Endothelial cell of umbilical vein (primary cell): ENCODE measurements at regions not wholly inside any gene's neighbourhood (a gene's known extent, or its start where the extent isn't known, plus 50 kb on each side); places are given as distances from the start of the nearest gene placed in this dataset.
"Not testable (repeated sequence)": the region's sequence is repeated elsewhere in the genome, so short reads cannot be mapped to it uniquely, and the experiment has no call there.

Experiments
- BruUV-seq: library from RNA; stranded (reverse); fragments of 400-500 nt; replicated peaks from 2 replicates; lab custom pipeline; 2021; lab: Mats Ljungman, UMichigan
- CTCF ChIA-PET: fragments of 300-600, 350-600 bp; sonication (Branson Sonifier 250); formaldehyde crosslinking; loops from one replicate; lab custom pipeline; 2021; ENCODE audit warnings: antibody characterized with exemption, inconsistent platforms; lab: Charles Lee
- POLR2A ChIA-PET: fragments of 300-600, 350-600 bp; sonication (Branson Sonifier 250); formaldehyde crosslinking; loops from one replicate; lab custom pipeline; 2021; ENCODE audit warnings: antibody characterized with exemption, inconsistent platforms; lab: Charles Lee
- DNase-seq: peaks from one replicate; pipeline ENCODE4 v3.0.0-alpha.2; 2011; ENCODE audit warnings: low read depth, low spot score
- FAIRE-seq: peaks from 2 replicates; lab custom pipeline; 2011; peaks lifted over from hg19 to GRCh38; lab: Jason Lieb, UNC
- H2AFZ ChIP-seq: 2 replicates; pipeline ENCODE4 v1.6.0; 2012; ENCODE audit warnings: low read depth, low read length, control low read depth, inconsistent platforms
- H3K27ac ChIP-seq: 2 replicates; pipeline ENCODE4 v1.5.1; 2011; ENCODE audit warnings: low read depth, mild to moderate bottlenecking, control low read depth, low read length, moderate library complexity; ENCODE audit not compliant: insufficient read depth
- H3K27me3 ChIP-seq, 2 experiments: 2 replicates each; pipeline versions ENCODE4 v1.6.0 to v1.6.1; 2011; ENCODE audit warnings: low read length in 2 of 2, mixed read lengths in 1 of 2; ENCODE audit not compliant: control insufficient read depth in 2 of 2, insufficient read depth in 2 of 2
- H3K36me3 ChIP-seq, 2 experiments: 2 replicates in 1 of 2; 3 replicates in 1 of 2; pipeline ENCODE4 v1.5.1; 2011; ENCODE audit warnings: low read length in 2 of 2, mild to moderate bottlenecking in 1 of 2, moderate library complexity in 1 of 2; ENCODE audit not compliant: control insufficient read depth in 2 of 2, insufficient read depth in 2 of 2; ENCODE audit errors: extremely low read depth in 1 of 2
- H3K4me1 ChIP-seq: 3 replicates; pipeline ENCODE4 v1.5.1; 2011; ENCODE audit warnings: mild to moderate bottlenecking, low read length; ENCODE audit not compliant: control insufficient read depth, insufficient read depth; ENCODE audit errors: extremely low read depth
- H3K4me2 ChIP-seq: 2 replicates; pipeline ENCODE4 v1.6.1; 2011; ENCODE audit warnings: low read length, control low read depth, mixed read lengths; ENCODE audit not compliant: insufficient read depth
- H3K4me3 ChIP-seq, 3 experiments: fragments of 200-600 bp in 1 of 3; sonication (generic), shearing (Covaris generic) in 1 of 3; replicated peaks in 1 of 3; 2 replicates each; pipeline ENCODE4 v1.5.1; 2011 to 2016; ENCODE audit warnings: control low read depth in 3 of 3, low read length in 3 of 3, mild to moderate bottlenecking in 2 of 3, inconsistent platforms in 1 of 3, low read depth in 1 of 3, moderate library complexity in 1 of 3; ENCODE audit not compliant: insufficient read depth in 1 of 3
- H3K79me2 ChIP-seq: 2 replicates; pipeline ENCODE4 v1.6.0; 2012; ENCODE audit warnings: low read length, inconsistent platforms; ENCODE audit not compliant: control insufficient read depth, insufficient read depth
- H3K9ac ChIP-seq: replicated peaks from 2 replicates; pipeline ENCODE3; 2011; ENCODE audit warnings: low read length, control low read depth; ENCODE audit not compliant: insufficient read depth; ENCODE audit errors: extremely low read depth
- H3K9me1 ChIP-seq: replicated peaks from 3 replicates; pipeline ENCODE4 v1.6.0; 2011; ENCODE audit warnings: mild to moderate bottlenecking, low read length; ENCODE audit not compliant: control insufficient read depth, insufficient read depth; ENCODE audit errors: extremely low read depth
- H3K9me3 ChIP-seq: replicated peaks from 2 replicates; pipeline ENCODE4 v1.5.1; 2012; ENCODE audit warnings: low read length, inconsistent platforms; ENCODE audit not compliant: control insufficient read depth, insufficient read depth
- H4K20me1 ChIP-seq: replicated peaks from 2 replicates; pipeline ENCODE3; 2011; ENCODE audit warnings: mild to moderate bottlenecking, low read length; ENCODE audit not compliant: control insufficient read depth, insufficient read depth; ENCODE audit errors: extremely low read depth
- EZH2 ChIP-seq: IDR thresholded peaks from 2 replicates; pipeline ENCODE4 v1.6.1; 2012; ENCODE audit warnings: borderline replicate concordance, low read depth, mild to moderate bottlenecking, moderate library complexity, low read length, inconsistent platforms; ENCODE audit not compliant: severe bottlenecking
- FOS ChIP-seq: IDR thresholded peaks from 2 replicates; pipeline ENCODE4 v1.6.1; 2011; ENCODE audit warnings: mild to moderate bottlenecking, low read length, moderate library complexity, borderline replicate concordance; ENCODE audit not compliant: insufficient read depth
- GATA2 ChIP-seq: IDR thresholded peaks from 2 replicates; pipeline ENCODE4 v1.7.0; 2011; ENCODE audit warnings: low read depth, mild to moderate bottlenecking, moderate library complexity, mixed read lengths, low read length; ENCODE audit not compliant: insufficient read length, insufficient read depth
- JUN ChIP-seq: IDR thresholded peaks from 2 replicates; pipeline ENCODE4 v1.6.1; 2011; ENCODE audit warnings: borderline replicate concordance, low read depth; ENCODE audit not compliant: insufficient read length, insufficient read depth
- POLR2A ChIP-seq: IDR thresholded peaks from 2 replicates; pipeline ENCODE4 v1.6.1; 2012; ENCODE audit warnings: low read depth, mild to moderate bottlenecking, control low read depth, low read length
- POLR2AphosphoS5 ChIP-seq: IDR thresholded peaks from 2 replicates; pipeline ENCODE4 v1.6.1; 2012; ENCODE audit warnings: low read depth, mild to moderate bottlenecking, control low read depth, low read length, moderate library complexity; ENCODE audit not compliant: insufficient read depth
- dilution Hi-C: fragments of 300-500 bp; cut with MboI; formaldehyde crosslinking; loops from one replicate; pipeline ENCODE4 v1.15.0; 2019; ENCODE audit warnings: low sequenced_read_pairs; ENCODE audit not compliant: extremely low pct_ligation_motif_present
- intact Hi-C: fragments of 100-400 bp; cut with micrococcal nuclease; formaldehyde crosslinking; loops from one replicate; pipeline ENCODE4 v1.10.0; 2022
- TF ChIP-seq, protein P1 (sequence below): IDR thresholded peaks from 2 replicates; pipeline ENCODE4 v1.6.1; 2011; ENCODE audit not compliant: insufficient read depth, insufficient read length
- TF ChIP-seq, protein P2 (sequence below), 2 donors: IDR thresholded peaks; 1 replicate in 1 of 2; 2 replicates in 1 of 2; pipeline ENCODE4 v1.5.1; 2011; ENCODE audit warnings: low read length in 2 of 2, mild to moderate bottlenecking in 2 of 2, moderate library complexity in 2 of 2, control low read depth in 1 of 2, inconsistent platforms in 1 of 2, low read depth in 1 of 2; ENCODE audit not compliant: insufficient read depth in 1 of 2; ENCODE audit errors: extremely low read depth in 1 of 2

DNA sequence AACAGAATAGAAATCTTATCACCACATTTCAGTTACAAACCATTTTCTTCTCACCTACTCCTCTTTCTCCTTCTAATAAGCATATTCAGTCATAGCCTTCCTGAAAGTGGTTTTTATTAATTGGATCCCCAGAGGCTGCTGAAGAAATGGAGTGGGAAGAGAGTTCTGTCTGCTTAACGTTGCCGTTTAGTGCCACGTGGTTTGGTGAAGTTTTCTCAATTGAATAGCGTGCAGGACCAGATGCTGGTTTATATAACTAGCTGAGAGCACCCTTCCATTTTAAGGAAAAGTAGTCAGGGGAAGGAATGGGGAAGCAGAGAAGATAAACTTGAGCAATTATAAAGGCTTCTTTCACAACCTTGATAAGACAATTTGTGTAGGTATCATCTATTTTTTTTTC is 318.7 kb downstream of the PTH2R start:
- H3K9me3 ChIP-seq: peaks cover 5% of the 10 kb centered on the region
- FAIRE-seq (no peak), DNase-seq (no peak)
- H3K27me3 ChIP-seq: no peaks in the 10 kb centered on the region
- H3K4me1 ChIP-seq: no peaks in the 10 kb centered on the region
- no peak overlapping the region for H3K4me3 ChIP-seq
- no peaks in the 10 kb centered on the region for H3K79me2 ChIP-seq
- CTCF ChIA-PET: no interaction called here
- no peak overlapping the region for H2AFZ ChIP-seq
- H3K9me1 ChIP-seq: no peaks in the 10 kb centered on the region
- no peak overlapping the region for H3K9ac ChIP-seq
- TF ChIP-seq JUN (no peak), POLR2A (no peak)
- dilution Hi-C loops (no loop called here), intact Hi-C loops (no loop called here)
- H4K20me1 ChIP-seq: no peaks in the 10 kb centered on the region
- H3K36me3 ChIP-seq: no peaks in the 10 kb centered on the region
- no peak overlapping the region for H3K4me2 ChIP-seq
- H3K27ac ChIP-seq: no peak overlapping the region
- POLR2A ChIA-PET: no interaction called here
- BruUV-seq: no TSS peak

DNA sequence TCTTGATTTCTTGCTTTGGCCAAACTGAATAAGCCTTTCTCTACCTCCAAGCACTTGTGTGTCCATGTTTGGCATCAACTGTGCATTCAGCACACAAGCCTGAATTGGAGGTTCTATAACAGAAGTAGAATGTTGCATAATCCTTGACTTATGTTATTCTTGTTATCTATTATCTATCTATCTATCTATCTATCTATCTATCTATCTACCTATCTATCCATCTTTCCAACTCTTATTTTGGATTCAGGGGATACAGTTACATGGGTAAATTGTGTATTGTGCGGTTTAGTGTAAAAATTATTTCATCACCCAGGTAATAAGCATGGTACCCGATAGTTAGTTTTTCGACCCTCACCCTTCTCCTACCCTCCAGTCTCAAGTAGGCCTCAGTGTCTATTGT is 319.6 kb downstream of the PTH2R start:
- intact Hi-C loops (no loop called here), dilution Hi-C loops (no loop called here)
- FAIRE-seq (no peak), DNase-seq (no peak)
- Histone ChIP-seq H3K4me3 (no peak overlapping the region), H4K20me1 (no peaks in the 10 kb centered on the region), H3K9ac (no peak overlapping the region), H3K27me3 (no peaks in the 10 kb centered on the region), H3K9me3 (peaks cover 6% of the 10 kb centered on the region), H3K4me2 (no peak overlapping the region), H3K4me1 (no peaks in the 10 kb centered on the region), H3K79me2 (no peaks in the 10 kb centered on the region), H2AFZ (no peak overlapping the region), H3K9me1 (no peaks in the 10 kb centered on the region), H3K36me3 (no peaks in the 10 kb centered on the region), H3K27ac (no peak overlapping the region)
- ChIA-PET POLR2A (no interaction called here), CTCF (no interaction called here)
- TF ChIP-seq, protein P1, sequence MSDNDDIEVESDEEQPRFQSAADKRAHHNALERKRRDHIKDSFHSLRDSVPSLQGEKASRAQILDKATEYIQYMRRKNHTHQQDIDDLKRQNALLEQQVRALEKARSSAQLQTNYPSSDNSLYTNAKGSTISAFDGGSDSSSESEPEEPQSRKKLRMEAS: no peak
- TF ChIP-seq JUN: no peak
- TF ChIP-seq GATA2: no peak
- TF ChIP-seq, protein P2, sequence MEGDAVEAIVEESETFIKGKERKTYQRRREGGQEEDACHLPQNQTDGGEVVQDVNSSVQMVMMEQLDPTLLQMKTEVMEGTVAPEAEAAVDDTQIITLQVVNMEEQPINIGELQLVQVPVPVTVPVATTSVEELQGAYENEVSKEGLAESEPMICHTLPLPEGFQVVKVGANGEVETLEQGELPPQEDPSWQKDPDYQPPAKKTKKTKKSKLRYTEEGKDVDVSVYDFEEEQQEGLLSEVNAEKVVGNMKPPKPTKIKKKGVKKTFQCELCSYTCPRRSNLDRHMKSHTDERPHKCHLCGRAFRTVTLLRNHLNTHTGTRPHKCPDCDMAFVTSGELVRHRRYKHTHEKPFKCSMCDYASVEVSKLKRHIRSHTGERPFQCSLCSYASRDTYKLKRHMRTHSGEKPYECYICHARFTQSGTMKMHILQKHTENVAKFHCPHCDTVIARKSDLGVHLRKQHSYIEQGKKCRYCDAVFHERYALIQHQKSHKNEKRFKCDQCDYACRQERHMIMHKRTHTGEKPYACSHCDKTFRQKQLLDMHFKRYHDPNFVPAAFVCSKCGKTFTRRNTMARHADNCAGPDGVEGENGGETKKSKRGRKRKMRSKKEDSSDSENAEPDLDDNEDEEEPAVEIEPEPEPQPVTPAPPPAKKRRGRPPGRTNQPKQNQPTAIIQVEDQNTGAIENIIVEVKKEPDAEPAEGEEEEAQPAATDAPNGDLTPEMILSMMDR (IDR thresholded peaks at IDR 0.05; ENCODE audit: extremely low read depth in 1 of 2, insufficient read depth in 1 of 2, low read depth in 1 of 2, low read length in 2 of 2): no peak
- TF ChIP-seq POLR2AphosphoS5: no peak
- no peak for TF ChIP-seq FOS
- TF ChIP-seq EZH2: no peak
- no TSS peak for BruUV-seq

DNA sequence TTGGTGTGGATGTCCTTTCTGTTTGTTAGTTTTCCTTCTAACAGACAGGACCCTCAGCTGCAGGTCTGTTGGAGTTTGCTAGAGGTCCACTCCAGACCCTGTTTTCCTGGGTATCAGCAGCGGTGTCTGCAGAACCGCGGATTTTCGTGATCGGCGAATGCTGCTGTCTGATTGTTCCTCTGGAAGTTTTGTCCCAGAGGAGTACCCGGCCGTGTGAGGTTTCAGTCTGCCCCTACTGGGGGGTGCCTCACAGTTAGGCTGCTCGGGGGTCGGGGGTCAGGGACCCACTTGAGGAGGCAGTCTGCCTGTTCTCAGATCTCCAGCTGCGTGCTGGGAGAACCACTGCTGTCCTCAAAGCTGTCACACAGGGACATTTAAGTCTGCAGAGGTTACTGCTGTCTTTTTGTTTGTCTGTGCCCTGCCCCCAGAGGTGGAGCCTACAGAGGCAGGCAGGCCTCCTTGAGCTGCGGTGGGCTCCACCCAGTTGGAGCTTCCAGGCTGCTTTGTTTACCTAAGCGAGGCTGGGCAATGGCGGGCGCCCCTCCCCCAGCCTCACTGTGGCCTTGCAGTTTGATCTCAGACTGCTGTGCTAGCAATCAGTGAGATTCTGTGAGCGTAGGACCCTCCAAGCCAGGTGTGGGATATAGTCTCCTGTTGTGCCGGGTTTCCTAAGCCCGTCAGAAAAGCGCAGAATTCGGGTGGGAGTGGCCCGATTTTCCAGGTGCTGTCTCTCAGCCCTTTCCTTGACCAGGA is 345.2 kb downstream of the PTH2R start:
- H3K36me3 ChIP-seq, H3K4me2 ChIP-seq, H4K20me1 ChIP-seq, POLR2A ChIA-PET, H3K27me3 ChIP-seq, dilution Hi-C loops, H2AFZ ChIP-seq, H3K9me1 ChIP-seq, H3K9me3 ChIP-seq, H3K9ac ChIP-seq, H3K27ac ChIP-seq, BruUV-seq, H3K79me2 ChIP-seq, H3K4me3 ChIP-seq, DNase-seq, FAIRE-seq, intact Hi-C loops, CTCF ChIA-PET, H3K4me1 ChIP-seq: not testable (repeated sequence)
